GM12872 (cell line): ENCODE measurements at regions not wholly inside any gene's neighbourhood (a gene's known extent, or its start where the extent isn't known, plus 50 kb on each side); places are given as distances from the start of the nearest gene placed in this dataset.

ENCODE experiments used
- CTCF ChIP-seq: IDR thresholded peaks from 3 replicates; pipeline ENCODE4 v1.5.1; 2011; ENCODE audit warnings: low read depth, mild to moderate bottlenecking, low read length, moderate library complexity; ENCODE audit not compliant: insufficient read depth

GRCh38 chr5:143606043-143606752 is 202.7 kb upstream of the NR3C1 start:
- TF ChIP-seq CTCF: no peak

GRCh38 chr5:143605403-143606005 is 202.0 kb upstream of the NR3C1 start:
- TF ChIP-seq CTCF: no peak

DNA sequence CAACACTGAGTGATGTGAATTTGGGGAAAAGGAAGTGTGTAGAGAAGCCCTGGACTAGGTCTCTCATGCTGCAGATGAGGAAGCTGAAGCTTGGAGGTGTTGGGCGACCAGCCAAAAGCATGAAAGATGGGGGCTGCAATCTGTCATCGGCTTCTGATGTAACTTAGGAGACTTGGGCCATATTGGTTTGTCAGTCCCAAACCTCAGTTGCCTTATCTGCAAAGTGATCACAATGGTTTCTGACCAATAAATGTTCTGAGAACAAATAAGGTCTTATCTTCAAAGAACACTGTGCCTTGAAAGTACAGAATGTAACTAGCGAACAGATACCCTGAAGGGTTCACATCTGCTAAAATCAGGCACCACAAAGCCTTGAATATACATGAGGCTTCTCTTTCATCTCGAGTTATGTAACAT is 198.4 kb upstream of the NR3C1 start:
- no peak for TF ChIP-seq CTCF

GRCh38 chr5:143601357-143601756 is 197.9 kb upstream of the NR3C1 start:
- no peak for TF ChIP-seq CTCF

GRCh38 chr5:143600396-143601075 is 197.1 kb upstream of the NR3C1 start:
- TF ChIP-seq CTCF: no peak

DNA sequence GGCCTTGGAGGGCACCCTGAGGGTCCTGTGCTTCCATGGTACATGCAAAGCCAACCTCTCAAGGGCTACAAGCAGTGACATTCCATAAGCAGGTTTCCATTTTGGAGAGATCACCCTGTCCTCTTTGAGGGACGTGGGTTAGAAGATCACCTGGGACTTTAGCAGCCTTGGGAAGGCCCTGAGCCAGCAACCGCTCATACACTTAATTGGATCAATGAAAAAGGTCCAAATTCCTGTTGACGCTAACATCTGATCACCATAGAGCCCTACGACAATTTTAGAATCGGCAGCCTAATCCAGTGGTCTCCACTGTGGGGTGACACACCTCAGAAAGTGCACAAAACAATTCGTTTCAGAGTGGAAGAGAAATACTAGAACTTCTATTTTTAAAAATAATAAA is 196.0 kb upstream of the NR3C1 start:
- TF ChIP-seq CTCF: no peak

- TF ChIP-seq CTCF: no peak
Observed at GRCh38 chr5:143596824-143597223, 193.3 kb upstream of the NR3C1 start.
